ENCODE measurements at regions not wholly inside any gene's neighbourhood (a gene's known extent, or its start where the extent isn't known, plus 50 kb on each side); places are given as distances from the start of the nearest gene placed in this dataset.

DNA sequence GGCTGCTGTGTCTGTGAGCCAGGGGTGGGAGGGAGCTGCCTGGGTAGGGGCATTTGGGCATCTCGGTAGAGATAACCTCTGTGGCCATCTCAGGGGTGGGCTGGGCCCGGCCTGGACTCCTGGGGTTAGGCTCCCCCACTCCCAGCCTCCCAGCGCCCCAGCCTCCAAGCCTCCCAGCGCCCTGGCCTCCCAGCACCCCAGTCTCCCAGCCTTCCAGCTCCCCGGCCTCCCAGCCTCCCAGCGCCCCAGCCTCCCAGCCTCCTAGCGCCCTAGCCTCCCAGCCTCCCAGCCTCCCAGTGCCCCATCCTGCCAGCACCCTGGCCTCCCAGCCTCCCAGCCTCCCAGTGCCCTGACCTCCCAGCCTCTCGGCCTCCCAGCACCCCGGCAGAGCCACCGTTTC is 85.1 kb upstream of the TTC34 start:
- TF ChIP-seq, protein P1, sequence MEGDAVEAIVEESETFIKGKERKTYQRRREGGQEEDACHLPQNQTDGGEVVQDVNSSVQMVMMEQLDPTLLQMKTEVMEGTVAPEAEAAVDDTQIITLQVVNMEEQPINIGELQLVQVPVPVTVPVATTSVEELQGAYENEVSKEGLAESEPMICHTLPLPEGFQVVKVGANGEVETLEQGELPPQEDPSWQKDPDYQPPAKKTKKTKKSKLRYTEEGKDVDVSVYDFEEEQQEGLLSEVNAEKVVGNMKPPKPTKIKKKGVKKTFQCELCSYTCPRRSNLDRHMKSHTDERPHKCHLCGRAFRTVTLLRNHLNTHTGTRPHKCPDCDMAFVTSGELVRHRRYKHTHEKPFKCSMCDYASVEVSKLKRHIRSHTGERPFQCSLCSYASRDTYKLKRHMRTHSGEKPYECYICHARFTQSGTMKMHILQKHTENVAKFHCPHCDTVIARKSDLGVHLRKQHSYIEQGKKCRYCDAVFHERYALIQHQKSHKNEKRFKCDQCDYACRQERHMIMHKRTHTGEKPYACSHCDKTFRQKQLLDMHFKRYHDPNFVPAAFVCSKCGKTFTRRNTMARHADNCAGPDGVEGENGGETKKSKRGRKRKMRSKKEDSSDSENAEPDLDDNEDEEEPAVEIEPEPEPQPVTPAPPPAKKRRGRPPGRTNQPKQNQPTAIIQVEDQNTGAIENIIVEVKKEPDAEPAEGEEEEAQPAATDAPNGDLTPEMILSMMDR (IDR thresholded peaks at IDR 0.05): no peak
- no peak for TF ChIP-seq POLR2A (IDR thresholded peaks at IDR 0.05)

Data from body of pancreas (tissue), 4 donors.